HEK293 (cell line): ENCODE measurements at regions not wholly inside any gene's neighbourhood (a gene's known extent, or its start where the extent isn't known, plus 50 kb on each side); places are given as distances from the start of the nearest gene placed in this dataset.

Experiments used
- CTCF ChIA-PET: fragments of 350-600 bp; formaldehyde crosslinking; extraction: SDS; loops from one replicate; lab custom pipeline; 2021; ENCODE audit warnings: antibody characterized with exemption; lab: Yijun Ruan, JAX
- POLR2A ChIA-PET: fragments of 300-600 bp; formaldehyde crosslinking; extraction: SDS; loops from one replicate; lab custom pipeline; 2020; ENCODE audit warnings: antibody characterized with exemption, inconsistent platforms; lab: Yijun Ruan, JAX
- H3K27ac ChIP-seq: fragments of 200-500 bp; sonication (Bioruptor generic); 2 replicates; pipeline ENCODE4 v1.5.1; 2014; ENCODE audit warnings: low read depth, low read length, control low read depth, inconsistent platforms; ENCODE audit errors: extremely low read depth
- H3K36me3 ChIP-seq, 2 experiments: fragments of 200-500 bp in 1 of 2; sonication (Bioruptor generic) in 1 of 2; 1 replicate in 1 of 2; 2 replicates in 1 of 2; pipeline ENCODE4 v1.5.1; 2014 to 2017; ENCODE audit warnings: inconsistent platforms in 2 of 2, low read length in 2 of 2; ENCODE audit not compliant: control insufficient read depth in 2 of 2, insufficient read depth in 1 of 2
- H3K4me1 ChIP-seq: fragments of 200-500 bp; sonication (Bioruptor generic); 2 replicates; pipeline ENCODE4 v1.5.1; 2014; ENCODE audit warnings: mild to moderate bottlenecking, low read length, inconsistent platforms; ENCODE audit not compliant: control insufficient read depth, insufficient read depth
- H3K4me3 ChIP-seq: 2 replicates; pipeline ENCODE4 v1.5.1; 2011; ENCODE audit warnings: low read depth, mild to moderate bottlenecking, control low read depth, low read length, moderate library complexity
- H3K9me3 ChIP-seq: fragments of 200-500 bp; sonication (Bioruptor generic); 2 replicates; pipeline ENCODE4 v1.5.1; 2014; ENCODE audit warnings: low read depth, low read length, inconsistent platforms; ENCODE audit not compliant: control insufficient read depth, insufficient read depth
- GLI2 ChIP-seq: fragments of 450-650 bp; formaldehyde crosslinking; IDR thresholded peaks from 2 replicates; pipeline ENCODE4; 2017; ENCODE audit warnings: missing biosample characterization, missing genetic modification characterization, low read depth, borderline replicate concordance
- GLIS2 ChIP-seq: fragments of 450-650 bp; formaldehyde crosslinking; IDR thresholded peaks from 2 replicates; pipeline ENCODE4 v1.5.1; 2016; ENCODE audit warnings: missing biosample characterization, missing genetic modification characterization
- HOXC10 ChIP-seq: sonication (generic); formaldehyde crosslinking; IDR thresholded peaks from 2 replicates; pipeline ENCODE4 v1.8.1; 2023; ENCODE audit warnings: mild to moderate bottlenecking, missing genetic modification reagents
- KLF1 ChIP-seq: fragments of 450-650 bp; formaldehyde crosslinking; IDR thresholded peaks from 2 replicates; pipeline ENCODE4 v1.5.1; 2016; ENCODE audit warnings: missing biosample characterization, missing genetic modification characterization
- KLF9 ChIP-seq: fragments of 450-650 bp; formaldehyde crosslinking; IDR thresholded peaks from 2 replicates; pipeline ENCODE4 v1.5.1; 2016; ENCODE audit warnings: missing biosample characterization, missing genetic modification characterization, low read depth
- MYNN ChIP-seq: fragments of 450-650 bp; formaldehyde crosslinking; IDR thresholded peaks from 2 replicates; pipeline ENCODE4 v1.5.1; 2016; ENCODE audit warnings: missing biosample characterization, missing genetic modification characterization, borderline replicate concordance
- OVOL3 ChIP-seq: fragments of 450-650 bp; formaldehyde crosslinking; IDR thresholded peaks from 2 replicates; pipeline ENCODE4 v1.5.1; 2016; ENCODE audit warnings: missing biosample characterization, missing genetic modification characterization
- REPIN1 ChIP-seq: fragments of 450-650 bp; formaldehyde crosslinking; IDR thresholded peaks from 2 replicates; pipeline ENCODE4 v1.5.1; 2017; ENCODE audit warnings: missing biosample characterization, missing genetic modification characterization, low read depth
- SETDB1 ChIP-seq: IDR thresholded peaks from one replicate; pipeline ENCODE4 v1.6.1; 2017; ENCODE audit warnings: mild to moderate bottlenecking, low read length, moderate library complexity, mixed read lengths; ENCODE audit not compliant: insufficient read length
- ZBTB1 ChIP-seq: fragments of 450-650 bp; formaldehyde crosslinking; IDR thresholded peaks from 2 replicates; pipeline ENCODE4 v1.5.1; 2016; ENCODE audit warnings: missing biosample characterization, missing genetic modification characterization
- ZBTB21 ChIP-seq: fragments of 450-650 bp; formaldehyde crosslinking; IDR thresholded peaks from 2 replicates; pipeline ENCODE4 v1.5.1; 2017; ENCODE audit warnings: missing biosample characterization, missing genetic modification characterization
- ZBTB48 ChIP-seq: fragments of 450-650 bp; formaldehyde crosslinking; IDR thresholded peaks from 2 replicates; pipeline ENCODE4 v1.5.1; 2016; ENCODE audit warnings: missing biosample characterization, missing genetic modification characterization
- ZFP3 ChIP-seq: fragments of 450-650 bp; formaldehyde crosslinking; IDR thresholded peaks from 2 replicates; pipeline ENCODE4 v1.5.1; 2016; ENCODE audit warnings: low read depth, missing biosample characterization, missing genetic modification characterization
- ZIC2 ChIP-seq: fragments of 450-650 bp; formaldehyde crosslinking; IDR thresholded peaks from 2 replicates; pipeline ENCODE4 v1.5.1; 2016; ENCODE audit warnings: missing biosample characterization, missing genetic modification characterization
- ZNF19 ChIP-seq: fragments of 450-650 bp; formaldehyde crosslinking; IDR thresholded peaks from 2 replicates; pipeline ENCODE4; 2016; ENCODE audit warnings: missing biosample characterization, missing genetic modification characterization, low read depth
- ZNF223 ChIP-seq: fragments of 450-650 bp; formaldehyde crosslinking; IDR thresholded peaks from 2 replicates; pipeline ENCODE4 v1.5.1; 2016; ENCODE audit warnings: missing biosample characterization, missing genetic modification characterization
- ZNF311 ChIP-seq: fragments of 450-650 bp; formaldehyde crosslinking; IDR thresholded peaks from 2 replicates; pipeline ENCODE4 v1.5.1; 2017; ENCODE audit warnings: missing biosample characterization, missing genetic modification characterization, borderline replicate concordance
- ZNF341 ChIP-seq: fragments of 450-650 bp; formaldehyde crosslinking; IDR thresholded peaks from 2 replicates; pipeline ENCODE4; 2016; ENCODE audit warnings: low read depth, missing biosample characterization, missing genetic modification characterization
- ZNF48 ChIP-seq: fragments of 450-650 bp; formaldehyde crosslinking; IDR thresholded peaks from 2 replicates; pipeline ENCODE4 v1.5.1; 2016; ENCODE audit warnings: missing biosample characterization, missing genetic modification characterization
- ZNF623 ChIP-seq: fragments of 450-650 bp; formaldehyde crosslinking; IDR thresholded peaks from 2 replicates; pipeline ENCODE4 v1.5.1; 2016; ENCODE audit warnings: missing biosample characterization, missing genetic modification characterization
- ZNF624 ChIP-seq: fragments of 450-650 bp; formaldehyde crosslinking; IDR thresholded peaks from 2 replicates; pipeline ENCODE4 v1.5.1; 2017; ENCODE audit warnings: missing biosample characterization, missing genetic modification characterization
- ZNF658 ChIP-seq: fragments of 450-650 bp; formaldehyde crosslinking; IDR thresholded peaks from 2 replicates; pipeline ENCODE4; 2016; ENCODE audit warnings: missing biosample characterization, missing genetic modification characterization
- ZNF664 ChIP-seq: fragments of 450-650 bp; formaldehyde crosslinking; IDR thresholded peaks from 2 replicates; pipeline ENCODE4 v1.5.1; 2016; ENCODE audit warnings: missing biosample characterization, missing genetic modification characterization
- ZNF837 ChIP-seq: fragments of 450-650 bp; formaldehyde crosslinking; IDR thresholded peaks from 2 replicates; pipeline ENCODE4 v1.5.1; 2016; ENCODE audit warnings: missing biosample characterization, missing genetic modification characterization
- ZSCAN16 ChIP-seq: fragments of 450-650 bp; formaldehyde crosslinking; IDR thresholded peaks from 2 replicates; pipeline ENCODE4 v1.5.1; 2016; ENCODE audit warnings: missing biosample characterization, missing genetic modification characterization
- TF ChIP-seq, protein P1 (sequence below): fragments of 450-650 bp; formaldehyde crosslinking; IDR thresholded peaks from 2 replicates; pipeline ENCODE4 v1.5.1; 2017; ENCODE audit warnings: missing biosample characterization, missing genetic modification characterization

DNA sequence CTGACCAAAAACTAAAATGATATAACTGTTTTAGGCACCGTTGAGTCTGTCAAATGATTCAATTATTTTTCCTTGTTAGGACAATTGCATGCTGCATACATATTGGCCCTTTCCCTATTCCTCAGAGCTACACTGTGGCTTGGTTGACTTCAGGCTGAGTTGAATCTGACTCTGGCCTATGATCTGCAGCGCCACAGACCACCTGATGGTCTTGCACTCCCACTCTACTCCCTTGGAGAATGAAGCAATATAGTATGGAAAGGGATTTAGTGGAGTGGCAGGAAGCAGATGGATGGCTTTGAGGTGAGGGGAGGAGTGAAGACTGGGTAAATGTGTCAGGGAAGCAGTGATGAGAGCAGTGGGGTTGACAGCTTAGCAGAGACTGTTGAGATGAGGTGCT lies 579.0 kb upstream of the STXBP6 start:
- TF ChIP-seq ZSCAN16: no peak
- no peak for TF ChIP-seq REPIN1 (tag by site-specific recombination)
- no peak for TF ChIP-seq ZNF658 (tag by site-specific recombination)
- no peak for TF ChIP-seq ZNF48 (tag by site-specific recombination)
- no peak for TF ChIP-seq ZBTB48 (tag by site-specific recombination)
- TF ChIP-seq ZNF341 (tag by site-specific recombination): no peak
- no peak for TF ChIP-seq ZNF837 (tag by site-specific recombination)
- no peak for TF ChIP-seq ZNF19 (tag by site-specific recombination)
- no peak for TF ChIP-seq ZBTB21
- TF ChIP-seq ZNF311 (tag by site-specific recombination): no peak
- TF ChIP-seq ZBTB1: no peak
- no peak for TF ChIP-seq ZNF624
- ChIA-PET CTCF (no interaction called here), POLR2A (no interaction called here)
- Histone ChIP-seq H3K27ac (no peak overlapping the region), H3K4me3 (no peak overlapping the region), H3K9me3 (no peaks in the 10 kb centered on the region), H3K36me3 (no peaks in the 10 kb centered on the region), H3K4me1 (no peaks in the 10 kb centered on the region)

DNA sequence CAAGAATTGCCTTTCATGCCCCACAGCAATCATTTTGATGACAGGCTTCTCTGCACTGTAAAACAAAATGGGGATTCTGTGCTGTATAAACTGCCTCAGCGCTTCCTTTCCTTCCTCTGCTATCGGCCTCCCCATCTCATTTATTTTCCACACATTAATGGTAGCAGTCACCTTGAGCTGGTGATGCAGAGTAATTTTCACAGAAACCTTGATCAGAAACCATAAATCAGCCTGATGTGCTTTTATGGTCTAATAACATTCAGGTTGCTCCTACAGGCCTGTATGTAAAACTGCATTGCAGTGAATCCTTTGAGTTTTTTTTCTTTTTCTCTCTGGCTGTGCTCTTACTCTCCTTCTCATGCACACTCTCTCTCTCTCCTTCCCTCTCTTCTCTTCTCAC lies 578.4 kb upstream of the STXBP6 start:
- Histone ChIP-seq H3K4me3 (no peak overlapping the region), H3K4me1 (no peaks in the 10 kb centered on the region), H3K36me3 (no peaks in the 10 kb centered on the region), H3K27ac (no peak overlapping the region), H3K9me3 (no peaks in the 10 kb centered on the region)
- POLR2A ChIA-PET: no interaction called here
- CTCF ChIA-PET: no interaction called here
- TF ChIP-seq HOXC10: no peak
- TF ChIP-seq KLF9 (tag by site-specific recombination): no peak
- no peak for TF ChIP-seq GLIS2
- no peak for TF ChIP-seq ZNF623 (tag by site-specific recombination)
- no peak for TF ChIP-seq SETDB1
- TF ChIP-seq OVOL3 (tag by site-specific recombination): no peak
- TF ChIP-seq ZFP3 (tag by site-specific recombination): no peak
- TF ChIP-seq KLF1: no peak
- TF ChIP-seq MYNN (tag by site-specific recombination): no peak
- no peak for TF ChIP-seq ZIC2 (tag by site-specific recombination)
- no peak for TF ChIP-seq ZNF223 (tag by site-specific recombination)

DNA sequence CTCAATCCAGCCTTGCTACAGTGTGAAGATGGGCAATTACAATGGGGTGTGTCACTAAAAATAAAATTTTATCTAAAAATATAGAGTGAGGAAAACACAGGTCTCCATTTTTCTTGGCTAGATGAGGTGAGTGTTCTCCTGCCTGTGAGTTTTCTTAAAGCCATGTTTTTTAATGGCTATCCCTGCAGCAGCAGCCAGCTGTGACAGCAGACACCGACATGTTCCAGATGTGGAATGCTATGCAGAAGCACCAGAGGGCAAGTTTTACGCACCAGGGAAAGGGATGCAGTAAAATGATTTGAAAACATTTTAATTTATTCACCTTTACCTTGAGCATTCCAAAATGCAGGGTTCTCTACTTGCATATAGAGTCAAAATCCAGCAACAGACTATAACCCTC lies 577.0 kb upstream of the STXBP6 start:
- TF ChIP-seq GLI2 (tag by site-specific recombination): no peak
- no peak for TF ChIP-seq ZNF664 (tag by site-specific recombination)
- TF ChIP-seq, protein P1, sequence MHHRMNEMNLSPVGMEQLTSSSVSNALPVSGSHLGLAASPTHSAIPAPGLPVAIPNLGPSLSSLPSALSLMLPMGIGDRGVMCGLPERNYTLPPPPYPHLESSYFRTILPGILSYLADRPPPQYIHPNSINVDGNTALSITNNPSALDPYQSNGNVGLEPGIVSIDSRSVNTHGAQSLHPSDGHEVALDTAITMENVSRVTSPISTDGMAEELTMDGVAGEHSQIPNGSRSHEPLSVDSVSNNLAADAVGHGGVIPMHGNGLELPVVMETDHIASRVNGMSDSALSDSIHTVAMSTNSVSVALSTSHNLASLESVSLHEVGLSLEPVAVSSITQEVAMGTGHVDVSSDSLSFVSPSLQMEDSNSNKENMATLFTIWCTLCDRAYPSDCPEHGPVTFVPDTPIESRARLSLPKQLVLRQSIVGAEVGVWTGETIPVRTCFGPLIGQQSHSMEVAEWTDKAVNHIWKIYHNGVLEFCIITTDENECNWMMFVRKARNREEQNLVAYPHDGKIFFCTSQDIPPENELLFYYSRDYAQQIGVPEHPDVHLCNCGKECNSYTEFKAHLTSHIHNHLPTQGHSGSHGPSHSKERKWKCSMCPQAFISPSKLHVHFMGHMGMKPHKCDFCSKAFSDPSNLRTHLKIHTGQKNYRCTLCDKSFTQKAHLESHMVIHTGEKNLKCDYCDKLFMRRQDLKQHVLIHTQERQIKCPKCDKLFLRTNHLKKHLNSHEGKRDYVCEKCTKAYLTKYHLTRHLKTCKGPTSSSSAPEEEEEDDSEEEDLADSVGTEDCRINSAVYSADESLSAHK (tag by site-specific recombination): no peak
- POLR2A ChIA-PET: no interaction called here
- Histone ChIP-seq H3K4me3 (no peak overlapping the region), H3K36me3 (no peaks in the 10 kb centered on the region), H3K27ac (no peak overlapping the region), H3K9me3 (no peaks in the 10 kb centered on the region), H3K4me1 (no peaks in the 10 kb centered on the region)
- CTCF ChIA-PET: interaction anchor here (0.7 kb wide), 1 partner anchor 52 kb away, joined by 6 read pairs; no protein-coding TSS in a partner anchor
